NCI-H2081 treated with DMSO at 0.1 percent for 48 hours (cell line): ENCODE measurements at regions not wholly inside any gene's neighbourhood (a gene's known extent, or its start where the extent isn't known, plus 50 kb on each side); places are given as distances from the start of the nearest gene placed in this dataset.
"Not testable (repeated sequence)": the region's sequence is repeated elsewhere in the genome, so short reads cannot be mapped to it uniquely, and the experiment has no call there.

Source experiments
- DNase-seq: peaks from one replicate; lab custom pipeline; 2025; lab: John Stamatoyannopoulos, UW

GRCh38 chr21:18104802-18105201 is 139.8 kb upstream of the CHODL start:
- no peak for DNase-seq

GRCh38 chr21:18096413-18096812 is 148.2 kb upstream of the CHODL start:
- not testable (repeated sequence) for DNase-seq

DNA sequence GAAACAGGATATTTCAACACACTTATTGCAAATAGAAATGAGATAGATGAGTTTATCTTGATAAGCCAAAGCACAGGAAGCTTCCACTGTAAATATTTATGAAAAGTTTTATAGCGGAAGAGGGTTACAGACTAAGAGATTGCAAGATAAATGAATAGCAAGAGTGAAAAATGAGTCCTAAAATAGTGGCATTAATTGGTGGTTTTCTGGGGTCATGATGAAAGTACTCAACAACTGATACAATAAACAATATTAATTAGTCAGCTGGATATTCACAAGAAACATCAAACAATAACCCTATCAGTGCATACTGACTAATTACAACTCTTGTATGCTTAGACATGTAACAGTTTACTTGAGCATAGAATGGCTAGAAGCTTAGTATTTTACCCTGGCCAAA is 154.8 kb upstream of the CHODL start:
- no peak for DNase-seq

GRCh38 chr21:18070392-18070791 is 174.2 kb upstream of the CHODL start:
- no peak for DNase-seq

GRCh38 chr21:18069875-18070274 is 174.8 kb upstream of the CHODL start:
- DNase-seq: no peak

DNA sequence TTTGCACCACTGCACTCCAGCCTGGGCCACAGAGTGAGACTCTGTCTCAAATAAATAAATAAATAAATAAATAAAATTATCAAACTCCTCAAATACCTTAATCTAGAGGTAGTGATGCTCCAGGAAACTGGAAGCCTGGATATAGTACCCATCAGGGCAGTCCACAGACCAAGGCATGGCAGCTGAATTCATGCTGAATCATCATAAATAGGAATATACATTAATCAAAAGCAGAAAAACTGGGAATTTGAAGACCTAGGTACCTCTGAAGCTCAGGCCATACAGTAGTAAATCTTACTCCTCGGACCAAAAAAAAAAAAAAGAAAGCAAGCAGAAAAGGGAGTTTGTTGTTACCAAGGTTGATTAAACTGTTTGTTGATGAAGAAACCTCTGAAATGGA is 184.2 kb upstream of the CHODL start:
- DNase-seq: no peak

- DNase-seq: no peak
These were observed 185.8 kb upstream of the CHODL start for GRCh38 chr21:18058731-18059398.

DNA sequence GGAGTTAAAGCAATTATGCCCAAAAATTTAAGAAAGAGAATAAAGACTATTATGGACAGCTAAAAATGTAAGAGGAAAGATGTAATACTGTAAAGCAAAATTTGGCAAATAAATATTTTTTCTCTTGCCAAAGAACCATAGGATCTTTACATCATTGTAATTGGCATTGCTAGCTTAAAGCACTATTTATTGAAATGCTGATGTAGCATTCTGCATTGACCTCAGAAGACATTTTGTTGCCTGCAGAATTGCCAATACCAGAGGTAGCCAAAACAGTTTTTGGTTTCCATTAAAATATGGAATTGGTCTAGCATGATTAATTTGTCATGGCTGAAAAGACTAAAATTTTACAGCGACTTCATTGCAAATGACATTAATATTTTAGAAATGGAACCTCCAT is 191.5 kb upstream of the CHODL start:
- DNase-seq: no peak

GRCh38 chr21:18049461-18049860 is 195.2 kb upstream of the CHODL start:
- DNase-seq: no peak

DNA sequence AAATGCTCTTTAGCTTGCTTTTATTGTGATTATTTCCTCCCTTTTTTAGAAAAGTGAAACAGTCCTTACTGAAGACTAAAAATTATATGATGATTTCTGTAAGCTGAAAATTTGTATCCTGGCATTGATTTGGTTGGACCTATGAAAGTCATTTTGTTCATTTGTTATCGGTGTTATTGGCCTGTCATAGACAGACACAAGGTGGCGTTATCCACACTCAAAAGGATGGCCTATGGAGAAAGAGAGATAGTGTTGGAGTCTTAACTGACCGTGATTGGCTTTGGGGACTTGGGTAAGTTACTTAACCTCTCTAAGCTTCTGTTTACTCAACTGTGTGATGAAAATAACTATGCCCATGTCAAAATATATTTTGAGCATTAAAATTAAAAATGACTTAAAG is 203.6 kb upstream of the CHODL start:
- peak; percentile 17 for DNase-seq

DNA sequence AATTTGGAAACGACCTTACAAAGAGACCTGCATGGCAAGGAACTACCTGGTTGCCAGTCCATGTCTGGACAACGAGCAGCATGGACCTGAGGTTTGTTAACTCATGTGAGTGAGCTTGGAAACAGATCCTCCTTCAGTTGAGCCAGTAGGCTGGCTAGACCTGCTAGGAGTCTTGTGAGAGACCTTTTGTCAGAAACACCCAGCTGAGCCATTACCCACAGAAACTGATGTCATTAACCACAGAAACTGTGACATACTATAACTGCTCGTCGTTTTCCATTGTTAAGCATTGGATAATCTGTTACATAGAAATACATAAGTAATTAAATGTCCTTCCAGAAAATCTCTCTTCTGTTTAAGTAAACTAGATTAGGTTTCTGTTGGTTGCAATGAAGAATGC is 211.1 kb upstream of the C21orf91 start:
- DNase-seq: no peak

DNA sequence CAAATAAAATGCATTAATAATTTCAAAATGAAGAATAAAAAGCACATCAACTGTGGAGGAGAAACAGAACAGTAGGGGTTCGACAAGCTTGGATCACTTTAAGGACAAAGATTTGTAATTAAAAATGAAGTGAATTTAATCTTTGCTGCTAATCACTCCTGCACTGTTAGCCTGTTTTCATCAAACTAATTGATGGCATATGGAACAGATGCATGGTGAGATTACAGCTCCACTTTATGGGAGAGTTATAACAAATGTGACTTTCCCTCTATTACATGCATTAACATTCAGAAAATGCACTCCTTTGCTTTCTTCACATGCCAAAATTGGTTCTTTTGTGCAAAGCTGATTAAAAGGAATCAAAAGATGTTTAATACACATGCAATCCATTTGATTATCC is 207.2 kb upstream of the C21orf91 start:
- DNase-seq: no peak

DNA sequence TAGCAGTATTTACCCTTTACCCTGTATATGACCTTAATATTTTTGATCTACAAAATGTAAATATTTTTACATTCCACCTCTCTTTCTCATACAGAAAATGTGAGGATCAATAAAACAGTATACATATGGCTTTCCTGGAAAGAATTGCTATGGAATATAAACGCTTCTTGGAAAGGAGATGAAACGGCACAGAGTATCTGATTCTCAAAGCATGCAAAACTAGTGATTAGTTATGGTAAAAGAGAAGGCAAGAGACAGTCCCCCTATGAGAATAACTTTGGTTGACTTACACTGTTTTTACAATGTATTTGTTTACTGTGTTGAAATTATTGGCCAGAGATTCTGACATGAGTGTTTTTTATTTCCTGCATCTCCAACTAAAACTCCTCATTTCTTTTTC is 204.6 kb upstream of the C21orf91 start:
- DNase-seq: no peak

- no peak for DNase-seq
These were observed 204.0 kb upstream of the C21orf91 start for GRCh38 chr21:18023157-18023556.

DNA sequence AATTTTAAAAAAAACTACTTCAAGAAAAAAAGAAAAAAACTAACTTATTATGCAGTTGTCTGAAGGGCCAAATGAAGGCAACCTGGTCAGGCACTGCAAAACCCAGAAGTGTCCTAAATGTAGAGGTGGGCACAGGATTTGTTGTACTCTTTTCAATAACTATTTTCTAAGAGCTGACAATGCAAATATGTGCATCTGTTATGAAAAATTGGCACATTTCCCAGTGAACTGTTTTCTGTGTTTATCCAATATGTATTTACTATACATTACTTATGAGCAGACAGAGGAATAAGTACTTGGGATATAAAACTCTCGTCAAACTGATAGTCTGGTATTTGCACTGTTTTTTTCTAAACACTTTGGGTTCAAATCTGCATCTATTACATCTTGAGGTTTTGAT is 188.0 kb upstream of the C21orf91 start:
- DNase-seq: no peak

DNA sequence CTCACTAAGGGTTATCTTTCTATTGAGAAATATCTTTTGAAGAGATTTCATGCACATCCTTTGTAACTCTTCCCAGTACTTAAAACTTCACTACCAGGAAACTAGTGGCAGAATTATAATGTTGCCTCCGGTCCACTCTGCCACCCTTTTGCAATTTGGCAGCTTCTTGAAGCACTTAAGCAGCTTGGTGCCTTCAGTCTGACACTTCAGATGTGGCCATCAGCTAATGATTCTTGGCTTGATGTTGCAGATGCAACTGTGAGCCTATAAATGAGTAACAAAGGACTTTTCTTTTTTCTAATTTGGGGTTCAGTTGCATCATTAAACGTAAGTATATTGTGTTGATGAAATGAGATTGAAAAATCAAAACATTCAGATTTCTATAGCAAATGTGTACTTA is 187.5 kb upstream of the C21orf91 start:
- DNase-seq: no peak

DNA sequence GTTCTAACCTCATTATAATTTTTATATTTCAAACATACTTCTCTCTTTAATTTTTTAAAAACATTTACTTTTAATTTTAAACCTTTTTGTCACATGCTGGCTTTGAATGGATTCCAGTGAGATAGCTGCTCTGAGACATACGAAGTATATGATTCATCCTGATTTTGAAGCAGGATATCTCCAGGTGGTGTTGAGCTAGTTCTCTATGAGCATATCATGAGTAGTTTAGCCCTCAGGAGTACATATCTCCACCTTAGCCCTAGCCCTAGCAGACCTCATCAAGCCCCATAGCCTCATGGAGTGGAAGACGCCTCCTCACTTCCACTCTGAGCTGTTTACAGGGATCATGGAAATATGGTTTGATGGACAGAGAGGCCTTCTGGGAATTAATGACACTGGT is 183.2 kb upstream of the C21orf91 start:
- DNase-seq: no peak

- no peak for DNase-seq
These were observed 182.0 kb upstream of the C21orf91 start for GRCh38 chr21:18000981-18001686.

DNA sequence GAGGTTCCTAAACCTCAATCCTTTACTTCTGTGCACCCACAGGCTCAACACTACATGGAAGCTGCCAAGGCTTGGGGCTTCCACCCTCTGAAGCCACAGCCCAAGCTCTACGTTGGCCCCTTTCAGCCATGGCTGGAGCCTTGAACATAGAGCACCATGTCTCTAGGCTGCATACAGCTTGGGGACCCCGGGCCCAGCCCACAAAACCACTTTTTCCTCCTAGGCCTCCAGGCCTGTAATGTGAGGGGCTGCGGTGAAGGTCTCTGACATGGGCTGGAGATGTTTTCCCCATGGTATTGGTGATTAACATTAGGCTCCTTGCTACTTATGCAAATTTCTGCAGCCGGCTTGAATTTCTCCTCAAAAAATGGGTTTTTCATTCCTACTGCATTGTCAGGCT is 179.4 kb upstream of the C21orf91 start:
- DNase-seq: not testable (repeated sequence)

DNA sequence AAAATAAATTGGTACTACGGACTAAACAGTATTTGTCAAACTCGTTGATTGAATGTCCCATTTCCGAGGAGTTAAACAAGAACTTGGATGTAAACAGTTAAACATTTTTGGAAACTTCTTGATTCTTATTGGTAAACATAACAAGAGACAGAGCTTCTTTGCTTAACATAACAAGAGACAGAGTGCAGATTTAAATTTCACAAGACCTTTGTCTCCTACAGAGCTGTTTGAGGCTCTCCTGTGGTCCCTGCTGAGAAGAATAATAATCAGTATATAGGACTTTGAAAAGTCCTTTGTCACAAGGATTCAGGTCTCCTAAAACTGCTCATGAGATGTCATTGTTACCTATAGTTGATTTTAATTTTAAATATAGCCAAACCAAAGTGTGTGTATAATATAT is 170.6 kb upstream of the C21orf91 start:
- DNase-seq: no peak

- no peak for DNase-seq
These were observed 168.9 kb upstream of the C21orf91 start for GRCh38 chr21:17988102-17988437.

DNA sequence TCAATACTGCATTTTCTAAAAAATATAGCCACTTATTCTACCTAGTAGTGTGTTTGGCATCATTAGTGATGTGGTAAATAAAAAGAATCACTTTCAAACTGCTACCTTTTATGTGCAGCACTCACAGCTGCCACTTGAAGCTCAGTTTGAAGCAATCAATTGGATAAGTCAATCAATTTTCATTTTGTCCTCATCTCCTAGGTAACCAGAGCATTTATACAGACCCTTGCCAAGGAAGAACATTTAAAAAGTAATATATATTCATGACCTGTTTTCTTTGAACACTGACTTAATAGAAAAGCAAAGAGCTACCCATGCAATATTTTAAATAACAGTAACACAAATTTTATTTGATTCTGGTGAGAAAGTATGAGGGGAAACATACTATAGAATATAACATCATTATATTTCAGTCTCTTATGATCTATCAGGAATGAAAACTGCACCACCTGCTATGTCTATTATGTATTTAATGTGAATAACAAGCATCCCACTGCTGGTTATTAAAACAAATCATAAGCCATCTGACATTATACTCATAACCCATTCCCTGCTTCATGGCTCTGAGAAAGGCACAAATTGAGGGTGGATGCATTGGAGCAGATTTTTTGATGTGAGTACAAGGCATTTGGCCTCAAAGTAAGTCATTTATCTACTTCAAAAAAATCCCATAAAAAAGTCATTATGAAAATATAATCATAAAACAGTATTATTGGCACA is 168.4 kb upstream of the C21orf91 start:
- DNase-seq: peak; percentile 7

GRCh38 chr21:17981060-17981740 is 162.0 kb upstream of the C21orf91 start:
- DNase-seq: no peak
